ENCODE measurements at regions not wholly inside any gene's neighbourhood (a gene's known extent, or its start where the extent isn't known, plus 50 kb on each side); places are given as distances from the start of the nearest gene placed in this dataset.

DNA sequence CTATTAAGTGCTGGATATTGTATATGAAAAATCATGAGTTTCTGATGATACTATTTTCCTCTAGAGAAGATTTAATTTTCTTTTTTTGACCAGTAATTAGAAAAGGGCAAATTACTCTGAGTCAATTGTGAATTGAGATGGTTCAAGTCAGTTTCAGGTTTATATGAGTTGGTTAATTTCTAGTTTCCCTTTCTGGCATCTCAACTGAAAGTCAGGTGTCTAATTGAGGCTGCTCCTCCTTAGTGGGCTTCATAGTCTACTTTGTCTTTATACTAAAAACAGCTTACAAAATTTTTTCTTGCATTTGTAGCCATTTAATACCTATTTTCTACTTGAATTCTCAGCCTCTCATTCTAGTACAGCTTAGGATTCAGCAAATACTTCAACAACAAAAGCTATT is 387.3 kb downstream of the RPS6KC1 start:
- no peaks in the 10 kb centered on the region for H3K27me3 ChIP-seq (ENCODE audit: low read depth)
- no peak overlapping the region for H3K27ac ChIP-seq
- no peak for DNase-seq
- no peak for ATAC-seq
- intact Hi-C loops (cut with DNase I), result no loop called here
- no peaks in the 10 kb centered on the region for H3K9me3 ChIP-seq
- TF ChIP-seq, protein P1, sequence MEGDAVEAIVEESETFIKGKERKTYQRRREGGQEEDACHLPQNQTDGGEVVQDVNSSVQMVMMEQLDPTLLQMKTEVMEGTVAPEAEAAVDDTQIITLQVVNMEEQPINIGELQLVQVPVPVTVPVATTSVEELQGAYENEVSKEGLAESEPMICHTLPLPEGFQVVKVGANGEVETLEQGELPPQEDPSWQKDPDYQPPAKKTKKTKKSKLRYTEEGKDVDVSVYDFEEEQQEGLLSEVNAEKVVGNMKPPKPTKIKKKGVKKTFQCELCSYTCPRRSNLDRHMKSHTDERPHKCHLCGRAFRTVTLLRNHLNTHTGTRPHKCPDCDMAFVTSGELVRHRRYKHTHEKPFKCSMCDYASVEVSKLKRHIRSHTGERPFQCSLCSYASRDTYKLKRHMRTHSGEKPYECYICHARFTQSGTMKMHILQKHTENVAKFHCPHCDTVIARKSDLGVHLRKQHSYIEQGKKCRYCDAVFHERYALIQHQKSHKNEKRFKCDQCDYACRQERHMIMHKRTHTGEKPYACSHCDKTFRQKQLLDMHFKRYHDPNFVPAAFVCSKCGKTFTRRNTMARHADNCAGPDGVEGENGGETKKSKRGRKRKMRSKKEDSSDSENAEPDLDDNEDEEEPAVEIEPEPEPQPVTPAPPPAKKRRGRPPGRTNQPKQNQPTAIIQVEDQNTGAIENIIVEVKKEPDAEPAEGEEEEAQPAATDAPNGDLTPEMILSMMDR (IDR thresholded peaks at IDR 0.05), result no peak
- no peak overlapping the region for H3K4me3 ChIP-seq
- no peaks in the 10 kb centered on the region for H3K4me1 ChIP-seq
- H3K36me3 ChIP-seq, result no peaks in the 10 kb centered on the region

DNA sequence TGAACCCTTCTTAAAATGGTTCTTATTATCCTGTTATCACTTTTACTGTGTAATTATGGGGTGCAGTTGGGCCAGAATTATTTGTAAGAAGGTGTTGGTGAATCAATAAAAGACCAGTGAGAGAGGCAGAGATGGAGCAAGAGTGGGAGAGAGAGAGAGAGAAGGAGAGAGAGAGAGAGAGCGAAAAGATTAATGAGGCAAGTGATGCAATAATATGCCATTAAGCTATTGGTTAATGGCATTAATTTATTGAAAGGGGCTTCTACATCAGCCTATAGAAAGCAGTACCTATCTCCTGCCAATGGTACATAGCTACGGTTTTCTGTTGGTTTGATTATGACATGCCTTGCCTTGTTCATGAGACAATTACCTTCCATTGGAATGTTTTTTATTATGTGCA is 388.7 kb downstream of the RPS6KC1 start:
- Histone ChIP-seq H3K4me1 (no peaks in the 10 kb centered on the region), H3K9me3 (no peaks in the 10 kb centered on the region), H3K27me3 (ENCODE audit: low read depth) (no peaks in the 10 kb centered on the region), H3K4me3 (no peak overlapping the region), H3K36me3 (no peaks in the 10 kb centered on the region), H3K27ac (no peak overlapping the region)
- DNase-seq (no peak), ATAC-seq (no peak)
- intact Hi-C loops (cut with DNase I), result no loop called here
- TF ChIP-seq, protein P1 (IDR thresholded peaks at IDR 0.05), result no peak

DNA sequence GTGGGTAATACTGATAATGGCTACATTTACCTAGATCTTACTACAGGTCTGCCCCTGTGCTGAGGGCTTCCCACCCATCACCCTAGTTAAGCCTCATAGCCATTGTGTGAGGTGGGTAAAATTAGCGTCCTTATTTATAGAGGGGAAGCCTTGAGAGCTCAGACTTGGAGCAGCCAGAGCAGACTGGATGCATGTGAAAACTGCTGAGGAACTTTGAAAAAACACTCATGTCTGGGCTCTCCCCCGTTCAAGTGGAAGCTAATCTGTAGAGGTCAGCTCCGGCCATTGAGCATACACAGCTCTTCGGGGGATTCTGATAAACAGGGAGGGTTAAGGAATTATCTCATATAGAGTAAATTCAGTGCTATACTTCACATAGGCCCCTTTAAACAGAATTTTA is 389.7 kb downstream of the RPS6KC1 start:
- Histone ChIP-seq H3K4me1 (no peaks in the 10 kb centered on the region), H3K27ac (no peak overlapping the region), H3K27me3 (ENCODE audit: low read depth) (no peaks in the 10 kb centered on the region), H3K36me3 (no peaks in the 10 kb centered on the region), H3K4me3 (no peak overlapping the region), H3K9me3 (no peaks in the 10 kb centered on the region)
- intact Hi-C loops (cut with DNase I), result no loop called here
- no peak for DNase-seq
- TF ChIP-seq, protein P1 (IDR thresholded peaks at IDR 0.05), result no peak
- ATAC-seq, result no peak

DNA sequence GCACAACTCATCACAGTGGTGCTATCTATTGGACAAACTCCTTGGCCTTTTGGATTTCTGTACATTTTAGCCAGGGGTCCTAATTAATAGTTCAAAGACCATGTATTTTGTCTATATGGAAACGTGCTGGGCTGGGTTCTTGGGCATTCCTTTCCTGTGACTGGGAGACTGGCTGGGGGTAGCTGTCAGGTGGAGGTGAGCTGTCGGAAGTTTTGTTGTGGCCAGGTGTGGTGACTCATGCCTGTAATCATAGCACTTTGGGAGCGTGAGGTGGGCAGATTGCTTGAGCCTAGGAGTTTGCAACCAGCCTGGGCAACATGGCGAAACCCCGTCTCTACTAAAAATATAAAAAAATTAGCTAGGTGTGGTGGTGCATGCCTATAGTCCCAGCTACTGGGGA is 392.4 kb downstream of the RPS6KC1 start:
- intact Hi-C loops (cut with DNase I), result no loop called here
- DNase-seq, result no peak

DNA sequence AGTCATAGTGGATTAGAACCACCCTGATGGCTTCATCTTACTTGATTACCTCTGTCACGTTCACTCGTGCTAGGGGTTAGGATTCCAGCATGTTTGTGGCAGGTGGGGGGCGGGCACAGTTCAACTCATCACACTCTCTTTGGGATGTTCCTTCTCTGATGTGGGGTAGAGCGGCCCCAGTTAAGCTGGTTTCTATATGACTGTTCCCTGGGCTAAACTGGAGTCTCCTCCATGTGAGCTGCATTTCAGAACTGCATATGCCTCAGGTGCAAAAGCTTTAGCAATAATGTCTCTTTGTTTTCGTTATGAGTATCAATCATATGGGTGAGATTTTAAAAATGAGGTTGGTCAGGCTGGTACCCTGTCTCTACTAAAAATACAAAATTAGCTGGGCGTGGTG is 393.2 kb downstream of the RPS6KC1 start:
- ATAC-seq, result no peak
- H3K4me1 ChIP-seq, result no peaks in the 10 kb centered on the region
- no peak overlapping the region for H3K27ac ChIP-seq
- intact Hi-C loops (cut with DNase I), result no loop called here
- H3K9me3 ChIP-seq, result no peaks in the 10 kb centered on the region
- no peaks in the 10 kb centered on the region for H3K27me3 ChIP-seq (ENCODE audit: low read depth)
- DNase-seq, result no peak
- H3K4me3 ChIP-seq, result no peak overlapping the region
- TF ChIP-seq, protein P1 (IDR thresholded peaks at IDR 0.05), result no peak
- no peaks in the 10 kb centered on the region for H3K36me3 ChIP-seq

More for the DNA sequence above, 392.4 kb downstream of the RPS6KC1 start:
- no peaks in the 10 kb centered on the region for H3K27me3 ChIP-seq (ENCODE audit: low read depth)
- no peak for ATAC-seq
- H3K27ac ChIP-seq, result no peak overlapping the region
- no peak overlapping the region for H3K4me3 ChIP-seq
- H3K4me1 ChIP-seq, result no peaks in the 10 kb centered on the region
- no peaks in the 10 kb centered on the region for H3K9me3 ChIP-seq
- TF ChIP-seq, protein P1 (IDR thresholded peaks at IDR 0.05), result no peak
- H3K36me3 ChIP-seq, result no peaks in the 10 kb centered on the region

DNA sequence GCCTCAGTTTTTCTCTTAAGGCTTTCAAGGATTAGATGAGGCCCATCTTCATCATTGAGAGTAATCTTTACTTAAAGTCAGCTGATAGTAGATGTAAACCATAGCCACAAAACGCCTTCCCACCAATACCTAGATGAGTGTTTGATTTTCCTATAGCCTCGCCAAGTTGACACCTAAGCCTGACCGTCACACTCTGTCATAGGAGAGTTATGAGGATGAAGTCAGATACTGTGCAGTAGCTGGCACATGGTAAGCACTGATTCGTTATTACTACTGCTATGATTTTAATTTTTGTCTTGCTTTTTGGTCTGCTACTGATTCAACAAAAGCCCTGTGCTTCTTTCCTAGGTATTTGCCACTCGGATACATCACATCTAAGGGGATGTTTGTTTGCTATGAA is 395.5 kb downstream of the RPS6KC1 start:
- ATAC-seq (no peak), DNase-seq (no peak)
- intact Hi-C loops (cut with DNase I), result no loop called here
- H3K36me3 ChIP-seq, result no peaks in the 10 kb centered on the region
- TF ChIP-seq, protein P1 (IDR thresholded peaks at IDR 0.05), result no peak
- H3K4me3 ChIP-seq, result no peak overlapping the region
- H3K27ac ChIP-seq, result no peak overlapping the region
- no peaks in the 10 kb centered on the region for H3K9me3 ChIP-seq
- H3K27me3 ChIP-seq (ENCODE audit: low read depth), result no peaks in the 10 kb centered on the region
- no peaks in the 10 kb centered on the region for H3K4me1 ChIP-seq

Measured in lower lobe of right lung (tissue), 2 donors.